Muscle of arm (tissue), 1 donor: ENCODE measurements at regions not wholly inside any gene's neighbourhood (a gene's known extent, or its start where the extent isn't known, plus 50 kb on each side); places are given as distances from the start of the nearest gene placed in this dataset.
"Not testable (repeated sequence)": the region's sequence is repeated elsewhere in the genome, so short reads cannot be mapped to it uniquely, and the experiment has no call there.

Experiments used
- DNase-seq: peaks from one replicate; pipeline ENCODE4 v3.0.0-alpha.2; 2013

- no peak for DNase-seq
Measured at GRCh38 chr3:74978684-74979083, 364.2 kb upstream of the CNTN3 start.

- DNase-seq = not testable (repeated sequence)
Measured at GRCh38 chr3:74985028-74985904, 370.8 kb upstream of the CNTN3 start.

GRCh38 chr3:74988095-74988494, 373.6 kb upstream of the CNTN3 start:
- DNase-seq = no peak

GRCh38 chr3:74992898-74993297, 378.4 kb upstream of the CNTN3 start:
- no peak for DNase-seq

- DNase-seq = no peak
Measured at GRCh38 chr3:75001330-75001729, 386.9 kb upstream of the CNTN3 start.

- no peak for DNase-seq
Measured at GRCh38 chr3:75012791-75013331, 398.4 kb upstream of the CNTN3 start.

GRCh38 chr3:75014008-75014407, 399.5 kb upstream of the CNTN3 start:
- DNase-seq = no peak

GRCh38 chr3:75015280-75015679, 400.8 kb upstream of the CNTN3 start:
- no peak for DNase-seq

GRCh38 chr3:75035146-75035545, 420.7 kb upstream of the CNTN3 start:
- DNase-seq = no peak

GRCh38 chr3:75042941-75043340, 428.5 kb upstream of the CNTN3 start:
- DNase-seq = no peak

GRCh38 chr3:75048650-75049049, 434.2 kb upstream of the CNTN3 start:
- no peak for DNase-seq

- DNase-seq = no peak
Measured at GRCh38 chr3:75049533-75049932, 435.1 kb upstream of the CNTN3 start.

GRCh38 chr3:75059120-75059519, 444.7 kb upstream of the CNTN3 start:
- no peak for DNase-seq

GRCh38 chr3:75061806-75062205, 447.3 kb upstream of the CNTN3 start:
- no peak for DNase-seq

GRCh38 chr3:75075158-75075557, 460.7 kb upstream of the CNTN3 start:
- no peak for DNase-seq

GRCh38 chr3:75076481-75076880, 462.0 kb upstream of the CNTN3 start:
- DNase-seq = no peak

- DNase-seq = no peak
Measured at GRCh38 chr3:75078290-75078689, 463.8 kb upstream of the CNTN3 start.

GRCh38 chr3:75082845-75083244, 468.4 kb upstream of the CNTN3 start:
- DNase-seq = no peak

GRCh38 chr3:75089841-75090240, 475.4 kb upstream of the CNTN3 start:
- DNase-seq = no peak

GRCh38 chr3:75101329-75102147, 487.1 kb upstream of the CNTN3 start:
- no peak for DNase-seq

- no peak for DNase-seq
Measured at GRCh38 chr3:75110741-75111140, 496.3 kb upstream of the CNTN3 start.

GRCh38 chr3:75115695-75116094, 501.2 kb upstream of the CNTN3 start:
- no peak for DNase-seq

- no peak for DNase-seq
Measured at GRCh38 chr3:75118779-75119178, 504.3 kb upstream of the CNTN3 start.
